ENCODE measurements at regions not wholly inside any gene's neighbourhood (a gene's known extent, or its start where the extent isn't known, plus 50 kb on each side); places are given as distances from the start of the nearest gene placed in this dataset.

GRCh38 chr7:24036033-24036412, 248.0 kb upstream of the NPY start:
- TF ChIP-seq CTCF (IDR thresholded peaks at IDR 0.05): no peak
- no peak for TF ChIP-seq POLR2A (IDR thresholded peaks at IDR 0.05)

All from prostate gland (tissue), 2 donors.